GM23248 (cell line): ENCODE measurements at regions not wholly inside any gene's neighbourhood (a gene's known extent, or its start where the extent isn't known, plus 50 kb on each side); places are given as distances from the start of the nearest gene placed in this dataset.
"Not testable (repeated sequence)": the region's sequence is repeated elsewhere in the genome, so short reads cannot be mapped to it uniquely, and the experiment has no call there.

Experiments
- DNase-seq: peaks from one replicate; pipeline ENCODE4 v3.0.0-alpha.2; 2015
- H2AFZ ChIP-seq: fragments of 200-600 bp; sonication (generic); 2 replicates; pipeline ENCODE4 v1.6.1; 2016; ENCODE audit warnings: antibody characterized with exemption
- H3F3A ChIP-seq: fragments of 200-600 bp; sonication (generic); 2 replicates; pipeline ENCODE4 v1.6.1; 2016; ENCODE audit warnings: mild to moderate bottlenecking, antibody characterized with exemption, mixed run types; ENCODE audit not compliant: insufficient read depth
- H3K27ac ChIP-seq: fragments of 200-600 bp; sonication (generic); 2 replicates; pipeline ENCODE4 v1.5.1; 2016; ENCODE audit warnings: mild to moderate bottlenecking
- H3K27me3 ChIP-seq: fragments of 200-600 bp; sonication (generic); replicated peaks from 2 replicates; pipeline ENCODE4 v1.6.1; 2016; ENCODE audit warnings: mild to moderate bottlenecking; ENCODE audit not compliant: insufficient read depth
- H3K36me3 ChIP-seq: fragments of 200-600 bp; sonication (generic); 2 replicates; pipeline ENCODE4 v1.6.1; 2016; ENCODE audit warnings: low read depth, mild to moderate bottlenecking
- H3K4me1 ChIP-seq: fragments of 200-600 bp; sonication (generic); 2 replicates; pipeline ENCODE4 v1.6.1; 2016; ENCODE audit warnings: mild to moderate bottlenecking; ENCODE audit not compliant: insufficient read depth
- H3K4me2 ChIP-seq: fragments of 200-600 bp; sonication (generic); one replicate; pipeline ENCODE4 v1.6.1; 2016; ENCODE audit warnings: mild to moderate bottlenecking; ENCODE audit not compliant: unreplicated experiment
- H3K4me3 ChIP-seq: fragments of 200-600 bp; sonication (generic); 2 replicates; pipeline ENCODE4 v1.5.1; 2016; ENCODE audit warnings: mild to moderate bottlenecking
- H3K79me2 ChIP-seq: fragments of 200-600 bp; sonication (generic); 2 replicates; pipeline ENCODE4 v1.6.1; 2016; ENCODE audit warnings: mild to moderate bottlenecking; ENCODE audit not compliant: insufficient read depth
- H3K9ac ChIP-seq: fragments of 200-600 bp; sonication (generic); 2 replicates; pipeline ENCODE4 v1.6.1; 2016; ENCODE audit warnings: mild to moderate bottlenecking
- H3K9me2 ChIP-seq: fragments of 200-600 bp; sonication (generic); 2 replicates; pipeline ENCODE4 v1.6.1; 2016; ENCODE audit warnings: mixed run types, mild to moderate bottlenecking, moderate library complexity; ENCODE audit not compliant: insufficient read depth
- H3K9me3 ChIP-seq: fragments of 200-600 bp; sonication (generic); one replicate; pipeline ENCODE4 v1.6.1; 2017; ENCODE audit warnings: low read depth
- H4K20me1 ChIP-seq: fragments of 200-600 bp; sonication (generic); 2 replicates; pipeline ENCODE4 v1.6.0; 2016; ENCODE audit not compliant: insufficient read depth
- EZH2 ChIP-seq: fragments of 200-600 bp; sonication (generic); IDR thresholded peaks from 2 replicates; pipeline ENCODE4 v1.6.1; 2018; ENCODE audit warnings: antibody characterized with exemption, mild to moderate bottlenecking; ENCODE audit not compliant: insufficient read depth, poor library complexity, severe bottlenecking
- EZH2phosphoT487 ChIP-seq: fragments of 200-600 bp; sonication (generic); IDR thresholded peaks from 2 replicates; pipeline ENCODE4 v1.6.1; 2018; ENCODE audit warnings: antibody characterized with exemption, moderate library complexity, mild to moderate bottlenecking, low read depth; ENCODE audit not compliant: insufficient read depth
- WGBS, 2 experiments: methylation state at CpG; one replicate each; pipeline ENCODE4 v1.1.6; 2015 to 2017; ENCODE audit warnings: low lambda C conversion rate in 2 of 2, low coverage in 1 of 2; ENCODE audit errors: missing lambda C conversion rate in 2 of 2; 5-methylcytosine and 5-hydroxymethylcytosine counted together
- in situ Hi-C: fragments of 300-500 bp; cut with MboI; formaldehyde crosslinking; loops from 2 replicates; pipeline ENCODE4 v1.15.0; 2020

DNA sequence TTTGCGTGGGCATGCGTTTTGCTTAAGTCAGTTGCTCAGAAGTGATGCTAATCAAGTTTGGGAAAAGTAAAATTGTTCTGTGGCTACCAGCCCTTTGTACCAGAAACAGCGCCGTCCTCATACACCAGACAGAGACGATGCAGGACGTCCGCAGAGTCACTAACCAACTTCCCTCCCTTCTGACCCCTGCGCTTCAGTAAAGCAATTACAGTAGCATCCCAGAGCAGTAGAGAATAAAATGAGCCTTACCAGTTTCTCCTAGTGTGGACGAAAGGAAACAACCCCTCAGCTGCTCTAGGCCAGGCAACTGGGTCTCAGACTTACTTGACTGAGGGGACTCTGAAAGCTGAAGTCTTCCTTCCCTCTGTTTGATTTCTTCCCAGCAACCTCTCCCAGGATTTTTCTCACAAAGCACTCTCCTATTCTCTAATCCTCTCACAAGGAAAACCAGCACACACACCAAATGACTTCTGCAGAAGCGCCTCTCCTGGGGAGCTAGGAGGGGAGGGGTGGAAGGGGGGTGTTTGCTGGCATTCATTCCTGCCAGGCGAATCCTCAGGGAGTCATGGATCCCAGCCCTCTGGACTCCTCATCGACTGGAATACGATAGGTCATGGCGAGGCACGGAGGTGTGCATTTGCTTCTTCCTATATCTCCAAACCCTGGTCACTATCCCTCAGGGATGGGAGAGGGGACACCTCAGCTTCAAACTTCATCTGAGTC lies 56.0 kb upstream of the MID1 start:
- H2AFZ ChIP-seq = no peak overlapping the region
- H3K27me3 ChIP-seq = no peaks in the 10 kb centered on the region
- no peaks in the 10 kb centered on the region for H3K9me3 ChIP-seq
- H3K79me2 ChIP-seq = no peaks in the 10 kb centered on the region
- peak; percentile 4 for DNase-seq
- no peaks in the 10 kb centered on the region for H4K20me1 ChIP-seq
- H3K4me2 ChIP-seq = no peak overlapping the region
- no peak overlapping the region for H3K9ac ChIP-seq
- in situ Hi-C loops = no loop called here
- no peak overlapping the region for H3K4me3 ChIP-seq
- no peak overlapping the region for H3K27ac ChIP-seq
- no peaks in the 10 kb centered on the region for H3K36me3 ChIP-seq
- H3K4me1 ChIP-seq = no peaks in the 10 kb centered on the region
- no peaks in the 10 kb centered on the region for H3K9me2 ChIP-seq
- no peaks in the 10 kb centered on the region for H3F3A ChIP-seq
- no peak for TF ChIP-seq EZH2
- no peak for TF ChIP-seq EZH2phosphoT487
- WGBS, 2 experiments = 72 to 78% methylated on average over 13 to 15 of the region's 15 CpGs

DNA sequence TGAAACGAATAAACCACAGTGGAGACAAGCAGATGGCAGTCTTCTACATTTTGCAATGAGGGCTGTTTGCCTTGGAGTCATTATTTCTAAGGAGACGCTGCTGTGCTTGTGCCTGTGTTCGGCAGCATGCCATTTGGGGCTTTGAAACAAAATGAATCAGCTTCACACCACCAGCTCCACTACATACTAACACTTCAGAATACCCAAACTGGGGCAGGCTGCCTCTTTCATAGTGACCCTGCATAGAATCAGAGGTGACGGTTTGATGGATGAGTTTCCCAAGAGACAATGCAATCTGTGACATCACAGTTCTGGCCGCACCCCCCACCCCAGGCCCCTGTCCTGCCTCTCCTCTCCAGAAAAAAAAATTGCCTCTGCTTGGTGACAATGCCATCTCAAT lies 57.1 kb upstream of the MID1 start:
- H3K4me3 ChIP-seq = no peak overlapping the region
- 21 to 22% methylated on average over 3 of the region's 5 CpGs for WGBS, 2 experiments
- no peak overlapping the region for H3K9ac ChIP-seq
- in situ Hi-C loops = no loop called here
- no peaks in the 10 kb centered on the region for H3K27me3 ChIP-seq
- TF ChIP-seq EZH2phosphoT487 = no peak
- no peak for TF ChIP-seq EZH2
- H3K79me2 ChIP-seq = no peaks in the 10 kb centered on the region
- H2AFZ ChIP-seq = no peak overlapping the region
- no peaks in the 10 kb centered on the region for H3K9me3 ChIP-seq
- H3K4me1 ChIP-seq = no peaks in the 10 kb centered on the region
- no peak overlapping the region for H3K27ac ChIP-seq
- no peaks in the 10 kb centered on the region for H4K20me1 ChIP-seq
- H3K9me2 ChIP-seq = no peaks in the 10 kb centered on the region
- H3K36me3 ChIP-seq = no peaks in the 10 kb centered on the region
- H3K4me2 ChIP-seq = no peak overlapping the region
- no peaks in the 10 kb centered on the region for H3F3A ChIP-seq
- DNase-seq = peak; percentile 46

DNA sequence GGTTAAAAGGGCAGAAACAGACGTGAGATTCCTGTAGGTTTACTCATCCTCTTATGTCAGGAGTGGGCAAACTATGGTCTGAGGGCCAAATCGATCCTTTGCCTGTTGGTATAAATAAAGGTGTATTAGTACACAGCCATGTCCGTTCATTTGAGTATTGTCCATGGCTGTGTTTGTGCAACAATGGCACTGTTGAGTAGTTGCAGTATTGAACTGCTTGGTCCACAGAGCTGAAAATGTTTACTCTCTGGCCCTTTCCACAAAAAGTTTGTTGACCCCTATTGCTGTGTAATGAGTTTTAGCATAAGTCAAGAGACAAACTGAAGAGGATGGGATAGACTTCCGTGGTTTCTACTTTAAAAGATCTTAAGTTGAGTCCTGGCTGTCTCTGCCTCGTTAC lies 59.0 kb upstream of the MID1 start:
- in situ Hi-C loops = no loop called here
- Histone ChIP-seq H3K36me3 (no peaks in the 10 kb centered on the region), H3K27me3 (no peaks in the 10 kb centered on the region), H3K27ac (no peak overlapping the region), H2AFZ (no peak overlapping the region), H3K4me1 (no peaks in the 10 kb centered on the region), H3K9ac (no peak overlapping the region), H3K9me2 (no peaks in the 10 kb centered on the region), H3K79me2 (no peaks in the 10 kb centered on the region), H3F3A (no peaks in the 10 kb centered on the region), H3K9me3 (no peaks in the 10 kb centered on the region), H3K4me2 (no peak overlapping the region), H3K4me3 (no peak overlapping the region), H4K20me1 (no peaks in the 10 kb centered on the region)
- no peak for DNase-seq
- 88 to 92% methylated on average over 5 of the region's 5 CpGs for WGBS, 2 experiments
- no peak for TF ChIP-seq EZH2phosphoT487

DNA sequence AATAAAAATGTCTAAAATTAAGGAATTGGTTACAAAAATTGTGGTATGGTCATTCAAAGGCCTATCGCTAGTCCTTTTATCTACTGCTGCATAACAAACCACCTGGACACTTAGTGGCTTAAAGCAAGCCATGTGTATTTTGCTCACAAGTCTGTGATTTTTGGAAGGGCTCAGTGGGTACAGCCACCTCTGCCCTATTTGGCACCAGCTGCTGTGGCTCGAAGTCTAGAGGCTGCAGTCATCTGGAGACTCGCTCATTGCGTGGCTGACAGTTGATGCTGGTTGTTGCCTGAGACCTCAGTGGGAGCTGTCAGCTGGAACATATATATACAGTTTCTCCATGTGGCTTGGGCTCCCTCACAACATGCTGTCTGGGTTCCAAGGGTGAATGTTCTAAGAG lies 60.8 kb upstream of the MID1 start:
- H2AFZ ChIP-seq = no peak overlapping the region
- H3K9ac ChIP-seq = no peak overlapping the region
- H3K9me3 ChIP-seq = no peaks in the 10 kb centered on the region
- in situ Hi-C loops = no loop called here
- no peak for DNase-seq
- no peaks in the 10 kb centered on the region for H4K20me1 ChIP-seq
- H3K4me3 ChIP-seq = no peak overlapping the region
- 72 to 82% methylated on average over 3 to 4 of the region's 4 CpGs for WGBS, 2 experiments
- no peaks in the 10 kb centered on the region for H3K9me2 ChIP-seq
- no peaks in the 10 kb centered on the region for H3K36me3 ChIP-seq
- no peaks in the 10 kb centered on the region for H3K27me3 ChIP-seq
- no peaks in the 10 kb centered on the region for H3K79me2 ChIP-seq
- no peak overlapping the region for H3K4me2 ChIP-seq
- TF ChIP-seq EZH2phosphoT487 (no peak), EZH2 (no peak)
- H3F3A ChIP-seq = no peaks in the 10 kb centered on the region
- H3K4me1 ChIP-seq = 0 out of 2 replicates have a peak, but pooled peaks cover 5% of the 10 kb centered on the region
- H3K27ac ChIP-seq = no peak overlapping the region

DNA sequence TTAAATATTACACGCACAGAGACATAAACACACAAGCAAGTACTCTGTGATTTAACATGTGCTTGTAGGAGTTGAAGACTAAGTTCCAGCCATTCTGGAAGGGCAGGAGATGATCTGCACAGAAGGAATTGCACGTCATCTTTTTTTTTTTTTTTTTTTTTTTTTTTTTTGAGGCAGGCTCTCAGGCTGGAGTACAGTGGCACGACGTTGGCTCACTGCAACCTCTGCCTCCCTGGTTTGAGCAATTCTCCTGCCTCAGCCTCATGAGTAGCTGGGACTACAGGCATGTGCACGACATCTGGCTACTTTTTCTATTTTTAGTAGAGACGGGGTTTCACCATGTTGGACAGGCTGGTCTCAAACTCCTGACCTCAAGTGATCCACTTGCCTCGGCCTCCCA lies 63.2 kb upstream of the MID1 start:
- H3K9me2 ChIP-seq, H3F3A ChIP-seq, H3K9me3 ChIP-seq, H3K27me3 ChIP-seq, H3K36me3 ChIP-seq, H2AFZ ChIP-seq, H3K27ac ChIP-seq, H3K4me3 ChIP-seq, H3K4me1 ChIP-seq, H3K9ac ChIP-seq, in situ Hi-C loops, H3K4me2 ChIP-seq, H3K79me2 ChIP-seq, H4K20me1 ChIP-seq: not testable (repeated sequence)
- WGBS, 2 experiments = 11 to 23% methylated on average over 3 to 6 of the region's 7 CpGs
- peak; percentile 43 for DNase-seq
